Retinal pigment epithelial cell (primary cell): ENCODE measurements at regions not wholly inside any gene's neighbourhood (a gene's known extent, or its start where the extent isn't known, plus 50 kb on each side); places are given as distances from the start of the nearest gene placed in this dataset.

Experiments used
- DNase-seq: peaks from one replicate; pipeline ENCODE4 v3.0.0-alpha.2; 2010; ENCODE audit warnings: low read depth
- H3K4me3 ChIP-seq: 2 replicates; pipeline ENCODE4 v1.5.1; 2011; ENCODE audit warnings: mild to moderate bottlenecking, low read length, control low read depth, moderate library complexity
- CTCF ChIP-seq: conservative IDR thresholded peaks from 2 replicates; pipeline ENCODE4 v1.5.1; 2011; ENCODE audit warnings: low read depth, low read length, control low read depth, inconsistent platforms

DNA sequence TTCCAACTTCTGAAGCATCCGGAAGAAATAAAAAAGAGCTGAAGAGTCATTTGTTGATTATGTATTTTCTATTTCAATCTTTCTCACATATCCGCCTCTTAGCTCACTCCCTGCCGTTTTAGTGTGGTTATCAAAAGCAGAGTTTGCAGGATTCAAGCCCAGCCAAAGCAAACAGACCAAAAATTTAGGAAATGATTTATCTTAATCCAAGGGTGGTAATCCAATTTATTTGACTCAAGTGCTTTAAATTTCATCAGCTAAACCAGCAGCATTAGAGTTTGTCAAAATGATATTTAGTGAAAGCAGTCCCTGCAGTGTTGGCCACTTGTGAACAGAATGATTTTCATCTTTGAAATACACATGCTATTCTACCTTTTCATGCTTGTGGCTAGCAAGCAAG is 129.3 kb upstream of the CCDC68 start:
- H3K4me3 ChIP-seq = no peak overlapping the region
- TF ChIP-seq CTCF = no peak
- DNase-seq = no peak

GRCh38 chr18:55088000-55088401 is 128.7 kb upstream of the CCDC68 start:
- no peak for DNase-seq
- TF ChIP-seq CTCF = no peak
- H3K4me3 ChIP-seq = no peak overlapping the region

GRCh38 chr18:55086906-55087305 is 127.6 kb upstream of the CCDC68 start:
- no peak overlapping the region for H3K4me3 ChIP-seq
- no peak for TF ChIP-seq CTCF

GRCh38 chr18:55085557-55086285 is 126.5 kb upstream of the CCDC68 start:
- no peak for TF ChIP-seq CTCF
- DNase-seq = no peak
- no peak overlapping the region for H3K4me3 ChIP-seq

More at GRCh38 chr18:55086906-55087305, 127.6 kb upstream of the CCDC68 start:
- DNase-seq = no peak

GRCh38 chr18:55084550-55084949 is 125.3 kb upstream of the CCDC68 start:
- TF ChIP-seq CTCF = no peak
- no peak for DNase-seq
- H3K4me3 ChIP-seq = no peak overlapping the region

- TF ChIP-seq CTCF = no peak
- DNase-seq = no peak
Measured at GRCh38 chr18:55083461-55083860, 124.2 kb upstream of the CCDC68 start.

More at GRCh38 chr18:55083461-55083860, 124.2 kb upstream of the CCDC68 start:
- H3K4me3 ChIP-seq = no peak overlapping the region
